Neural crest cell (in vitro differentiated cells): ENCODE measurements at regions not wholly inside any gene's neighbourhood (a gene's known extent, or its start where the extent isn't known, plus 50 kb on each side); places are given as distances from the start of the nearest gene placed in this dataset.

Source experiments
- DNase-seq: peaks from one replicate; pipeline ENCODE4 v3.0.0; 2021; ENCODE audit warnings: low read depth, mixed read lengths, low spot score
- H3K27ac Mint-ChIP-seq: one replicate; pipeline ENCODE4 v1.8.0; 2021; ENCODE audit warnings: mild to moderate bottlenecking, mixed read lengths; ENCODE audit not compliant: unreplicated experiment
- H3K27me3 Mint-ChIP-seq: 2 replicates; pipeline ENCODE4 v1.8.0; 2021; ENCODE audit warnings: low read depth, mild to moderate bottlenecking, mixed read lengths
- H3K36me3 Mint-ChIP-seq: 2 replicates; pipeline ENCODE4 v1.8.0; 2021; ENCODE audit warnings: low read depth, mild to moderate bottlenecking, mixed read lengths
- H3K4me1 Mint-ChIP-seq: 2 replicates; pipeline ENCODE4 v1.8.0; 2021; ENCODE audit warnings: mixed read lengths
- H3K4me3 Mint-ChIP-seq: one replicate; pipeline ENCODE4 v1.8.0; 2021; ENCODE audit warnings: mild to moderate bottlenecking, mixed read lengths
- H3K9me3 Mint-ChIP-seq: 2 replicates; pipeline ENCODE4 v1.8.0; 2021; ENCODE audit warnings: mixed read lengths
- TF ChIP-seq, protein P1 (sequence below): fragments of 200-600 bp; sonication (generic); conservative IDR thresholded peaks from 2 replicates; pipeline ENCODE4 v1.5.0; 2021; ENCODE audit warnings: antibody characterized with exemption, mild to moderate bottlenecking

DNA sequence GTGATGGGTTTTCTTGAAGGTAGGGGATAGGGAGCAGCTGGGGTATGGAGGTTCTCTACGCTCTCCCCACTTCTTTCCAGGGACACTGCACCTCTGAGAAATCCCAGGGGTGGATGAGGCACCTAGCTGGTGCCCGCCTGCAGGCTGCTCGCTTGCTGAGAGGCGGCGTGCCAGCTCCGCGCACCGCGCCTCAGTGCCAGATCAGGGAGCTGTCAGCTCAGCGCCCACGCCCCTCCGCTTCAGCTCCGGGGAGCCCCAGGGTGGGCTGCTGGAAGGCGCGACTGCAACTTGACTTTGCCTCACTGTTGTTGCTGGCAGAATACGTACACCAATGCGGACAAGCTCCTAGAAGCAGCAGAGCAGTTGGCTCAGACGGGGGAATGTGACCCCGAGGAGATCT is 345.7 kb upstream of the UMPS start:
- H3K4me1 Mint-ChIP-seq: peaks cover 8% of the 10 kb centered on the region
- H3K36me3 Mint-ChIP-seq: peaks cover 3% of the 10 kb centered on the region
- no peak overlapping the region for H3K4me3 Mint-ChIP-seq
- DNase-seq: no peak
- TF ChIP-seq, protein P1, sequence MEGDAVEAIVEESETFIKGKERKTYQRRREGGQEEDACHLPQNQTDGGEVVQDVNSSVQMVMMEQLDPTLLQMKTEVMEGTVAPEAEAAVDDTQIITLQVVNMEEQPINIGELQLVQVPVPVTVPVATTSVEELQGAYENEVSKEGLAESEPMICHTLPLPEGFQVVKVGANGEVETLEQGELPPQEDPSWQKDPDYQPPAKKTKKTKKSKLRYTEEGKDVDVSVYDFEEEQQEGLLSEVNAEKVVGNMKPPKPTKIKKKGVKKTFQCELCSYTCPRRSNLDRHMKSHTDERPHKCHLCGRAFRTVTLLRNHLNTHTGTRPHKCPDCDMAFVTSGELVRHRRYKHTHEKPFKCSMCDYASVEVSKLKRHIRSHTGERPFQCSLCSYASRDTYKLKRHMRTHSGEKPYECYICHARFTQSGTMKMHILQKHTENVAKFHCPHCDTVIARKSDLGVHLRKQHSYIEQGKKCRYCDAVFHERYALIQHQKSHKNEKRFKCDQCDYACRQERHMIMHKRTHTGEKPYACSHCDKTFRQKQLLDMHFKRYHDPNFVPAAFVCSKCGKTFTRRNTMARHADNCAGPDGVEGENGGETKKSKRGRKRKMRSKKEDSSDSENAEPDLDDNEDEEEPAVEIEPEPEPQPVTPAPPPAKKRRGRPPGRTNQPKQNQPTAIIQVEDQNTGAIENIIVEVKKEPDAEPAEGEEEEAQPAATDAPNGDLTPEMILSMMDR: no peak
- H3K9me3 Mint-ChIP-seq: no peaks in the 10 kb centered on the region
- no peaks in the 10 kb centered on the region for H3K27me3 Mint-ChIP-seq
- no peak overlapping the region for H3K27ac Mint-ChIP-seq

DNA sequence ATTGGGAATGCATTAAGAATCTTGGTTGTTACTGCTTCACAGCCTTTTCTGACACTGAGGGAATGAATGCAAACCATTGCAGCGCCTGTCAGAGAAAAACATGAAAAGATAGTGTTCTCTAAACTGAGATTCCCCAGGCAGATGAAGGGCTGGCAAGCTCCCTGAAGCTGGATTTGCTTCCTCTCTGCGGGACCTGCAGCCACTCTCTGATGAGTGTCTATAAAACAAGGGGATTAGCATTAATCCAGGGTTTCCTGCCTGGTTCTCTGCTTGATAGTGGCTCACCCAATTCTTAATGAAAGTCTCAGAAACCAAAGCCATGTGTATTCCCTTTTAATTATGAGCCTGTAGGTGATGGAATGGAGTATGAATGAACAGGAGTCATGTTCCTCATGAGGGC is 344.3 kb upstream of the UMPS start:
- TF ChIP-seq, protein P1: no peak
- Mint-ChIP-seq H3K27ac (no peak overlapping the region), H3K9me3 (no peaks in the 10 kb centered on the region), H3K36me3 (peaks cover 3% of the 10 kb centered on the region), H3K4me1 (peaks cover 22% of the 10 kb centered on the region), H3K27me3 (no peaks in the 10 kb centered on the region), H3K4me3 (no peak overlapping the region)
- no peak for DNase-seq

GRCh38 chr3:124386996-124387595 is 343.2 kb upstream of the UMPS start:
- Mint-ChIP-seq H3K27ac (no peak overlapping the region), H3K27me3 (no peaks in the 10 kb centered on the region), H3K36me3 (peaks cover 3% of the 10 kb centered on the region), H3K4me3 (no peak overlapping the region), H3K9me3 (no peaks in the 10 kb centered on the region), H3K4me1 (peaks cover 26% of the 10 kb centered on the region)
- DNase-seq: no peak
- TF ChIP-seq, protein P1: no peak

GRCh38 chr3:124391774-124392173 is 338.5 kb upstream of the UMPS start:
- H3K4me3 Mint-ChIP-seq: no peak overlapping the region
- H3K9me3 Mint-ChIP-seq: no peaks in the 10 kb centered on the region
- no peaks in the 10 kb centered on the region for H3K27me3 Mint-ChIP-seq
- H3K36me3 Mint-ChIP-seq: no peaks in the 10 kb centered on the region
- H3K27ac Mint-ChIP-seq: no peak overlapping the region
- DNase-seq: no peak
- TF ChIP-seq, protein P1: peak; percentile 28
- peaks cover 35% of the 10 kb centered on the region for H3K4me1 Mint-ChIP-seq

- TF ChIP-seq, protein P1: no peak
- H3K27me3 Mint-ChIP-seq: no peaks in the 10 kb centered on the region
- no peak overlapping the region for H3K4me3 Mint-ChIP-seq
- peaks cover 35% of the 10 kb centered on the region for H3K4me1 Mint-ChIP-seq
- DNase-seq: no peak
- H3K9me3 Mint-ChIP-seq: no peaks in the 10 kb centered on the region
- no peak overlapping the region for H3K27ac Mint-ChIP-seq
- H3K36me3 Mint-ChIP-seq: no peaks in the 10 kb centered on the region
These were observed 336.9 kb upstream of the UMPS start for GRCh38 chr3:124393340-124393739.
